Smooth muscle cell (in vitro differentiated cells): ENCODE measurements at regions not wholly inside any gene's neighbourhood (a gene's known extent, or its start where the extent isn't known, plus 50 kb on each side); places are given as distances from the start of the nearest gene placed in this dataset.

Experiments used
- DNase-seq: peaks from one replicate; lab custom pipeline; 2025; ENCODE audit not compliant: unreplicated experiment; lab: John Stamatoyannopoulos, UW
- H2AFZ ChIP-seq: fragments of 200-600 bp; sonication (generic); 2 replicates; pipeline ENCODE4 v1.6.0; 2016; ENCODE audit warnings: antibody characterized with exemption, low read depth, mild to moderate bottlenecking
- H3F3A ChIP-seq: fragments of 200-600 bp; sonication (generic); 2 replicates; pipeline ENCODE4 v1.6.0; 2017; ENCODE audit warnings: antibody characterized with exemption, low read depth
- H3K27ac ChIP-seq: fragments of 200-600 bp; sonication (generic); 2 replicates; pipeline ENCODE4 v1.5.1; 2016; ENCODE audit warnings: low read depth, mild to moderate bottlenecking
- H3K27me3 ChIP-seq: fragments of 200-600 bp; sonication (generic); 2 replicates; pipeline ENCODE4 v1.6.1; 2016; ENCODE audit warnings: low read depth, mild to moderate bottlenecking
- H3K36me3 ChIP-seq: fragments of 200-600 bp; sonication (generic); 2 replicates; pipeline ENCODE4 v1.5.1; 2016; ENCODE audit warnings: low read depth
- H3K4me1 ChIP-seq: fragments of 200-600 bp; sonication (generic); 2 replicates; pipeline ENCODE4 v1.5.1; 2016; ENCODE audit warnings: low read depth
- H3K4me2 ChIP-seq: fragments of 200-600 bp; sonication (generic); 2 replicates; pipeline ENCODE4 v1.6.0; 2016; ENCODE audit warnings: mild to moderate bottlenecking
- H3K4me3 ChIP-seq: fragments of 200-600 bp; sonication (generic); 2 replicates; pipeline ENCODE4 v1.5.1; 2016; ENCODE audit warnings: mild to moderate bottlenecking
- H3K79me2 ChIP-seq: fragments of 200-600 bp; sonication (generic); 2 replicates; pipeline ENCODE4 v1.6.0; 2016; ENCODE audit warnings: low read depth, mild to moderate bottlenecking
- H3K9ac ChIP-seq: fragments of 200-600 bp; sonication (generic); 2 replicates; pipeline ENCODE4 v1.6.0; 2016; ENCODE audit warnings: low read depth
- H3K9me3 ChIP-seq: fragments of 200-600 bp; sonication (generic); replicated peaks from 2 replicates; pipeline ENCODE4 v1.5.1; 2016; ENCODE audit warnings: low read depth
- H4K20me1 ChIP-seq: fragments of 200-600 bp; sonication (generic); 2 replicates; pipeline ENCODE4 v1.6.0; 2016; ENCODE audit warnings: low read depth
- CTCF ChIP-seq: fragments of 200-600 bp; sonication (generic); IDR thresholded peaks from 2 replicates; pipeline ENCODE4 v1.5.1; 2017; ENCODE audit warnings: borderline replicate concordance, mild to moderate bottlenecking, antibody characterized with exemption; ENCODE audit not compliant: insufficient read depth, poor library complexity, severe bottlenecking
- WGBS: methylation state at CpG from one replicate; pipeline ENCODE4 v1.1.7; 2016; ENCODE audit warnings: low lambda C conversion rate; 5-methylcytosine and 5-hydroxymethylcytosine counted together

- Histone ChIP-seq H3K9me3 (no peaks in the 10 kb centered on the region), H3K27ac (no peak overlapping the region), H3K9ac (no peak overlapping the region), H2AFZ (no peak overlapping the region), H3K79me2 (no peaks in the 10 kb centered on the region), H3K4me1 (no peaks in the 10 kb centered on the region), H3F3A (no peaks in the 10 kb centered on the region), H3K4me3 (no peak overlapping the region), H3K4me2 (no peak overlapping the region), H4K20me1 (peaks cover 17% of the 10 kb centered on the region), H3K36me3 (no peaks in the 10 kb centered on the region), H3K27me3 (peaks cover 48% of the 10 kb centered on the region)
- DNase-seq, result no peak
- WGBS, result 47% methylated on average over 5 of the region's 5 CpGs
- peak; percentile 37 for TF ChIP-seq CTCF
Observed at GRCh38 chr1:65527707-65528503, 107.4 kb downstream of the LEPR start.

- no peak for DNase-seq
- peaks cover 10% of the 10 kb centered on the region for H3K27me3 ChIP-seq
- no peak overlapping the region for H3K9ac ChIP-seq
- H3F3A ChIP-seq, result no peaks in the 10 kb centered on the region
- no peak for TF ChIP-seq CTCF
- H3K27ac ChIP-seq, result no peak overlapping the region
- whole genome bisulfite sequencing, result 82% methylated on average over 4 of the region's 4 CpGs
- no peaks in the 10 kb centered on the region for H3K36me3 ChIP-seq
- no peak overlapping the region for H3K4me2 ChIP-seq
- H3K4me1 ChIP-seq, result no peaks in the 10 kb centered on the region
- no peaks in the 10 kb centered on the region for H3K79me2 ChIP-seq
- no peaks in the 10 kb centered on the region for H3K9me3 ChIP-seq
- no peak overlapping the region for H3K4me3 ChIP-seq
- H2AFZ ChIP-seq, result no peak overlapping the region
- H4K20me1 ChIP-seq, result no peaks in the 10 kb centered on the region
Observed at GRCh38 chr1:65531972-65532570, 111.6 kb downstream of the LEPR start.

- no peaks in the 10 kb centered on the region for H4K20me1 ChIP-seq
- no peaks in the 10 kb centered on the region for H3K27me3 ChIP-seq
- no peak overlapping the region for H3K4me2 ChIP-seq
- no peak for DNase-seq
- H2AFZ ChIP-seq, result no peak overlapping the region
- H3K4me1 ChIP-seq, result no peaks in the 10 kb centered on the region
- no peak for TF ChIP-seq CTCF
- H3K9me3 ChIP-seq, result no peaks in the 10 kb centered on the region
- no peaks in the 10 kb centered on the region for H3F3A ChIP-seq
- no peaks in the 10 kb centered on the region for H3K36me3 ChIP-seq
- H3K4me3 ChIP-seq, result no peak overlapping the region
- no peak overlapping the region for H3K9ac ChIP-seq
- H3K79me2 ChIP-seq, result no peaks in the 10 kb centered on the region
- 92% methylated on average over 2 of the region's 2 CpGs for WGBS
- no peak overlapping the region for H3K27ac ChIP-seq
Observed at GRCh38 chr1:65535981-65536380, 115.5 kb downstream of the LEPR start.
